Transverse colon (tissue), 4 donors: ENCODE measurements at regions not wholly inside any gene's neighbourhood (a gene's known extent, or its start where the extent isn't known, plus 50 kb on each side); places are given as distances from the start of the nearest gene placed in this dataset.

Source experiments
- DNase-seq: peaks from one replicate; pipeline ENCODE4 v3.0.0-alpha.2; 2019
- H3K27ac ChIP-seq, 4 donors: fragments of 200-600 bp; sonication (generic); 2 replicates each; pipeline ENCODE4 v1.5.1; 2016 to 2018; ENCODE audit warnings: inconsistent platforms in 4 of 4
- H3K27me3 ChIP-seq: fragments of 200-600 bp; sonication (generic); 2 replicates; pipeline ENCODE4 v1.5.1; 2017; ENCODE audit warnings: inconsistent platforms
- H3K36me3 ChIP-seq, 4 donors: fragments of 200-600 bp; sonication (generic); 2 replicates each; pipeline ENCODE4 v1.5.1; 2017 to 2019; ENCODE audit warnings: inconsistent platforms in 4 of 4
- H3K4me1 ChIP-seq, 4 donors: fragments of 200-600 bp; sonication (generic); 2 replicates each; pipeline ENCODE4 v1.5.1; 2017 to 2020; ENCODE audit warnings: inconsistent platforms in 4 of 4
- H3K4me3 ChIP-seq, 4 donors: fragments of 200-600 bp; sonication (generic); 1 replicate in 1 of 4; 2 replicates in 3 of 4; pipeline versions ENCODE4 v1.5.1 to v1.6.1; 2017 to 2019; ENCODE audit warnings: inconsistent platforms in 4 of 4
- H3K9me3 ChIP-seq, 2 donors: fragments of 200-600 bp; sonication (generic); 2 replicates each; pipeline ENCODE4 v1.5.1; 2017 to 2019; ENCODE audit warnings: inconsistent platforms in 2 of 2
- EP300 ChIP-seq: sonication (generic); formaldehyde crosslinking; IDR thresholded peaks from one replicate; pipeline ENCODE4 v1.6.1; 2017; ENCODE audit warnings: antibody characterized with exemption, low read depth
- POLR2A ChIP-seq: fragments of 450-650 bp; IDR thresholded peaks from one replicate; pipeline ENCODE4 v1.6.1; 2016; ENCODE audit warnings: antibody characterized with exemption, mild to moderate bottlenecking, moderate library complexity
- POLR2AphosphoS5 ChIP-seq, 3 donors: sonication (generic); formaldehyde crosslinking; IDR thresholded peaks; one replicate each; pipeline ENCODE4 v1.6.1; 2016; ENCODE audit warnings: antibody characterized with exemption in 3 of 3
- WGBS, 2 donors: methylation state at CpG; one replicate each; pipeline ENCODE4 v1.1.5; 2018; ENCODE audit warnings: low coverage in 1 of 2; 5-methylcytosine and 5-hydroxymethylcytosine counted together
- in situ Hi-C, 4 donors: fragments of 200-750 bp; cut with MboI; loops; one replicate each; pipeline versions ENCODE4 v1.15.0 to v1.15.1; 2017; ENCODE audit warnings: low sequenced_read_pairs in 3 of 4, low pct_ligation_motif_present in 1 of 4, low pct_unique_long_range_greater_than_20kb in 1 of 4
- intact Hi-C: fragments of 100-400 bp; cut with DNase I; formaldehyde crosslinking; loops from one replicate; pipeline ENCODE4 v1.15.1; 2023; ENCODE audit warnings: low total_unique reads
- TF ChIP-seq, protein P1 (sequence below), 5 experiments: fragments of 200-600 bp in 3 of 5; fragments of 450-650 bp in 2 of 5; sonication (generic) in 3 of 5; IDR thresholded peaks; 1 replicate in 2 of 5; 2 replicates in 3 of 5; pipeline ENCODE4 v1.5.1; 2016 to 2017; ENCODE audit warnings: antibody characterized with exemption in 5 of 5, inconsistent platforms in 3 of 5, mild to moderate bottlenecking in 2 of 5, moderate library complexity in 1 of 5

- peak overlapping the region in 3 of 4 donors; percentile 2 to 45 (median 41) for H3K27ac ChIP-seq
- in situ Hi-C loops (no loop called here), intact Hi-C loops (no loop called here)
- H3K9me3 ChIP-seq = no peaks in the 10 kb centered on the region
- WGBS, 2 donors = 80 to 92% methylated on average over 2 of the region's 2 CpGs
- no peak for DNase-seq
- H3K36me3 ChIP-seq = no peaks in the 10 kb centered on the region
- TF ChIP-seq POLR2AphosphoS5 (IDR thresholded peaks at IDR 0.05) = no peak
- TF ChIP-seq, protein P1, sequence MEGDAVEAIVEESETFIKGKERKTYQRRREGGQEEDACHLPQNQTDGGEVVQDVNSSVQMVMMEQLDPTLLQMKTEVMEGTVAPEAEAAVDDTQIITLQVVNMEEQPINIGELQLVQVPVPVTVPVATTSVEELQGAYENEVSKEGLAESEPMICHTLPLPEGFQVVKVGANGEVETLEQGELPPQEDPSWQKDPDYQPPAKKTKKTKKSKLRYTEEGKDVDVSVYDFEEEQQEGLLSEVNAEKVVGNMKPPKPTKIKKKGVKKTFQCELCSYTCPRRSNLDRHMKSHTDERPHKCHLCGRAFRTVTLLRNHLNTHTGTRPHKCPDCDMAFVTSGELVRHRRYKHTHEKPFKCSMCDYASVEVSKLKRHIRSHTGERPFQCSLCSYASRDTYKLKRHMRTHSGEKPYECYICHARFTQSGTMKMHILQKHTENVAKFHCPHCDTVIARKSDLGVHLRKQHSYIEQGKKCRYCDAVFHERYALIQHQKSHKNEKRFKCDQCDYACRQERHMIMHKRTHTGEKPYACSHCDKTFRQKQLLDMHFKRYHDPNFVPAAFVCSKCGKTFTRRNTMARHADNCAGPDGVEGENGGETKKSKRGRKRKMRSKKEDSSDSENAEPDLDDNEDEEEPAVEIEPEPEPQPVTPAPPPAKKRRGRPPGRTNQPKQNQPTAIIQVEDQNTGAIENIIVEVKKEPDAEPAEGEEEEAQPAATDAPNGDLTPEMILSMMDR (IDR thresholded peaks at IDR 0.05) = no peak
- TF ChIP-seq POLR2A = no peak
- no peak for TF ChIP-seq EP300
- no peaks in the 10 kb centered on the region for H3K27me3 ChIP-seq
- no peak overlapping the region for H3K4me3 ChIP-seq
- peaks cover 0 to 10% (median 0%) of the 10 kb centered on the region in 4 donors for H3K4me1 ChIP-seq
Observed at GRCh38 chr13:48162217-48162616, 67.3 kb upstream of the MED4 start.

- no peak overlapping the region for H3K4me3 ChIP-seq
- peaks cover 0 to 11% (median 0%) of the 10 kb centered on the region in 4 donors for H3K4me1 ChIP-seq
- H3K27me3 ChIP-seq = no peaks in the 10 kb centered on the region
- intact Hi-C loops = no loop called here
- in situ Hi-C loops = no loop called here
- WGBS, 2 donors = 81 to 93% methylated on average over 3 to 5 of the region's 5 CpGs
- H3K9me3 ChIP-seq = no peaks in the 10 kb centered on the region
- DNase-seq = peak; percentile 26
- peak overlapping the region; percentile 44 to 65 (median 54) for H3K27ac ChIP-seq
- TF ChIP-seq EP300 = no peak
- TF ChIP-seq POLR2A = no peak
- TF ChIP-seq, protein P1 (IDR thresholded peaks at IDR 0.05) = no peak
- no peak for TF ChIP-seq POLR2AphosphoS5 (IDR thresholded peaks at IDR 0.05)
- H3K36me3 ChIP-seq = no peaks in the 10 kb centered on the region
Observed at GRCh38 chr13:48161530-48162179, 66.8 kb upstream of the MED4 start.

DNA sequence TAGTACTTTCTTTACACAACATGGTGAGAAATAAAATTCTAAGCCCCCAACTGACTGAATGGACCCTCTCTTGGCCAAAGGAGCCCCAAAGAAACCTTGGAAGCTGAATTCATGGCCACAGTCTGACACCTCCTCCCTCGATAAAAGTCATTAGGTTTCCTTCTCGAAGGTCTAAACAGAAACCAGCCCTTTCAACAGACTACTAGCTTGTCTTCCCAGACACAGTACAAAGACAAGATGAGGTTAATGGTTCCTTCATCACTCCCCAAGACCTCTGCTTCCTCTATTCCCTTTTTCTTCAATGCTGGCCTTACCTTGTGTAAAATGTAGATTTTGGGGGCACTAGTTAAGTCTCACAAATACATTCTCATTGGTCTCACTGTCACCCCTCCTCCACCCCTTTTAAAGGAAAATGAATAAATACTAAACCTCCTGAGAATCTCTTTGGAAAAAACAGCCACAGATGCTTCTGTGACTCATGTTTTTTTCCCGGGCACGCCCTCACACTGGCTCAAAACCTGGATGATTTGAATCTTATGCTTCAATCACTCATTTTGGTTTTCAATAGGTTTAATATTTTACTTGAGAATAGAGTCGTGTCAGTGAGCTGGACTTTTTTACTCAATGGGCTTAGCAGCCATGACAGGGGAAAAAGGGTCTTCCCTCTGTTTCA, 65.8 kb upstream of the MED4 start:
- no peaks in the 10 kb centered on the region for H3K9me3 ChIP-seq
- in situ Hi-C loops = no loop called here
- peaks cover 0 to 19% (median 0%) of the 10 kb centered on the region in 4 donors for H3K4me1 ChIP-seq
- H3K27ac ChIP-seq = peak overlapping the region; percentile 44 to 65 (median 54)
- DNase-seq = no peak
- TF ChIP-seq POLR2AphosphoS5 (IDR thresholded peaks at IDR 0.05) (no peak), POLR2A (no peak), EP300 (no peak)
- TF ChIP-seq, protein P1 (IDR thresholded peaks at IDR 0.05) = no peak
- H3K4me3 ChIP-seq = no peak overlapping the region
- H3K27me3 ChIP-seq = no peaks in the 10 kb centered on the region
- intact Hi-C loops = no loop called here
- H3K36me3 ChIP-seq = no peaks in the 10 kb centered on the region
- WGBS, 2 donors = 52 to 56% methylated on average over 5 of the region's 5 CpGs

GRCh38 chr13:48159826-48160225, 64.9 kb upstream of the MED4 start:
- TF ChIP-seq, protein P1 (IDR thresholded peaks at IDR 0.05) = no peak
- no peak for TF ChIP-seq POLR2AphosphoS5 (IDR thresholded peaks at IDR 0.05)
- no peak for TF ChIP-seq POLR2A
- TF ChIP-seq EP300 = no peak
- 75 to 83% methylated on average over 2 to 3 of the region's 3 CpGs for WGBS, 2 donors
- in situ Hi-C loops (no loop called here), intact Hi-C loops (no loop called here)
- H3K4me3 ChIP-seq = no peak overlapping the region
- H3K27me3 ChIP-seq = no peaks in the 10 kb centered on the region
- no peak for DNase-seq
- H3K27ac ChIP-seq = peak overlapping the region in 1 of 4 donors; percentile 65
- no peaks in the 10 kb centered on the region for H3K36me3 ChIP-seq
- H3K4me1 ChIP-seq = peaks cover 0 to 25% (median 0%) of the 10 kb centered on the region in 4 donors
- H3K9me3 ChIP-seq = no peaks in the 10 kb centered on the region
